ENCODE measurements at regions not wholly inside any gene's neighbourhood (a gene's known extent, or its start where the extent isn't known, plus 50 kb on each side); places are given as distances from the start of the nearest gene placed in this dataset.
"Not testable (repeated sequence)": the region's sequence is repeated elsewhere in the genome, so short reads cannot be mapped to it uniquely, and the experiment has no call there.

DNA sequence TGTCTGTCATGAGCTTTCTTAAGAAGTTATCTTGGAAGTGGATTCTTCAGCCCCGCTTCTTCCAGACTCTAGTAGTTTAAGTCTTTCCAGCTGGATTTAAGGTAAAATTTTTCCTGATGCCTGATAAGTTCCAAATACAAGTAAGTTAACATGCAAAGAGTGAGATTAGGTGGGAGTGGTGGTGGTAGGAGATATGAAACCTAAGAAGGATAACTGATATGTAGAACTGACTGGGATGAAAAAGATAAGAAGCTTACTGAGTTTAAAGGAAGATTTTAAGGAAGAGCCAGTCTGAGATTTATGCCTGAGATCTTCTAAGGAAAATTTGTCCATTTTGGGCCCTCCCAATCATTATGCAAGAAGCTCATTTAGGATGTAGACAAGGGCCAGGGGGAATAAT, 250.9 kb upstream of the SYT10 start:
- no peak for DNase-seq

DNA sequence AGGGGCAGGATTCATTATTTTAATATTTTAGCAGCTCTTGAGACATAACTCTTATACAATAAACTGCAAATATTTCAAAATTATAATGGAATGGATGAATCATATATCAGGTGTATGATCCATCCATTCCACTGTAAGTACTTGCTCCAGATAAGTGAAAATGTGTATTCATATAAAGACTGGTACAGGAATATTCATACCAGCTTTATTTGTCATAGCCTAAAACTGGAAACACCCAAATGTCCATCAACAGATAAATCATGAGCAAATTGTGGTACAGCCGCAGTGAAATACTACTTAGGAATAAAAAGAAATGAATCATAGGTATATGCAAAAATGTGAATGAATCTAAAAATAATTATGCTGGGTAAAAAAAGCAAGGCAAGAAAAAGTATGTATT, 263.6 kb upstream of the SYT10 start:
- DNase-seq, result no peak

DNA sequence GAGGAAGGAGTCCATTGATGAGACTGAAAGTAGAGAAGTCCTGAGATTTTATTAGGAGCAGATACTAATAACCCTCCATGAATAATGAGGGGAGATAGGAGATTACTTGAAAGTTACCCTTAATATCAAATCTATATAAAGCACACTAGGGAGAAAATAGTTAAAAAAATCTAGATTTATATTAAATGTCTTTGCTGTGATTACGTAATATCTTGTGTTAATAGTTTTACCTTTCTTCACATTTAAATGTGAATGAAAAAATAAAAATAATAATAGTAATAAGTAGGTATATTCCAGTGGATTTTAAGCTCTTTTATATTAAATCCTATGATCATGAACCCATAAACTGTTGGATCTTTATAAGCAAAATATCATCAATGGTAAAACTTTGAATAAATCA, 267.3 kb upstream of the SYT10 start:
- no peak for DNase-seq

DNA sequence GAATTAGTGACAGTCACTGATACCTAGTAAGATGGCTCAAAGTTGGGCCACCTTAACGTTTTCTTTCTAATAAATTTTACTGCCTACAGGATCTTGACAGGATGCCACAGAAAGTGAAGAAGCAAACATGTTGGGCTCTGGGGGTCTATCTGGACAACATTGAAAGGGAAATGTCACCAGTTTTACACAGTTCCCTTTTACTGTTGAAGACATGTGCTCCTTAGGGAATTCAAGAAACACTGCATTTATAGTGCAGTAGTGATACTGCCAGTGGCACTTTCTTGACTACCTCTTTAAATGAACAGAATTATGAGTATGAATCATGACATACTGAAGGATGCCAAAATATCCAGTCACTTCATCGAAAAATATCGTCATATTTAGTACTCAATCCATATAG, 269.3 kb upstream of the SYT10 start:
- no peak for DNase-seq

- DNase-seq, result no peak
These were observed 270.9 kb upstream of the SYT10 start for GRCh38 chr12:33710548-33710947.

DNA sequence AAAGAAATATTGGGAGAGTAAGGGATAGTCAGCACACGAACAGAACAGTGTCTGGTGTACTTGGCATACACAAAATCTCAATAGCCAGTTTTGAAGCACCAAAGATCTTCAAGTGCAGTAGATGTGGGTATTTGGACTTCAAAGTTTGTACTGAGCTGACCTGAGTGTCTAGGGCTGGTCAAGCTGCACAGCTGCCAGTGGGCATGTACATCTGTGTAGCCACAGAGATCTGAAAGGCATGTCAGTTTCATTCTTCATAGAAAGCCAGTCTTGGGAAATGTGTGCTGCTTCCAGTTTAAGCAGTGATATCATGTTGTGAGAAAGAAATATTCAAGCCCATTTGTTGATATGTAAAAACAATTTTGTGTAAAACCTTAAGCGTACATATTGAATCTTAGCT, 279.0 kb upstream of the SYT10 start:
- no peak for DNase-seq

- DNase-seq, result no peak
These were observed 281.9 kb upstream of the SYT10 start for GRCh38 chr12:33721561-33721960.

DNA sequence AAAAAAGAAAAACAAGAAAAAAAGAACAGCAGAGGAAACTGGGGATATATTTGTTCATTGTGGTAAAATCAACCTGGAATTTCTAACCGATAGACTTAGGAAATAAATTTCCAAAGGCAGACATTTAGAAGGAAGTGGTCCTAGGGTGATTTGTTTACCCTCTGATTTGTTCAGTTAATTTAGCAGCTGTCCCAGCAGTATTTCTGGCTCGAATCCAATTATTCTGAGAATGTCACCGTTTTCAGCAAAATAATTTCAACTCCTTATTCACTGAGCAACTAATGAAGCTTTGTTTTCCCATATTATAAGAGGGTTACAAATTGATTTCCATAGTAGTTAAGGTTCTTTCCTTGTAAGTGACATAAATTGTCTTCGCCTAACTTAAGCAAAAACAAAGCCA, 285.2 kb upstream of the SYT10 start:
- DNase-seq, result no peak

DNA sequence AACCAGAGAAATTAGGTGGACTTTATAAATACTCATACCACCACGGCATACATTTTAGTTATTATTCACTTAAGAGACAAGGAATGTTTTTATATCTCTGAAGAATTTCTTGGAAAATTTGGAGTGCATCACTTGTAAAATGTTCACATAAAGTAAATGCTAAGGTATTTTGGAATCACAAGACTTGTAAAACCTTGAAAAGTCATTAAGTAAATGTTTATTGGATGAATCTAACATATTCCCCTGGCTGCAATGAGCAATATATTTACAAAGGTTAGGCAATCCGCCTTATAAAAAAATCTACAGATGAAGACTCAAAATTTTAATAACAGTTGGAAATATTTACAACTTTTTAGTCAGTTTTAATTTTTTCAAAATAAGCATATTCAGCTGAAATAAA, 287.4 kb upstream of the ALG10 start:
- DNase-seq, result no peak

- DNase-seq, result no peak
These were observed 269.4 kb upstream of the ALG10 start for GRCh38 chr12:33752854-33753253.

GRCh38 chr12:33757701-33758100, 264.6 kb upstream of the ALG10 start:
- no peak for DNase-seq

DNA sequence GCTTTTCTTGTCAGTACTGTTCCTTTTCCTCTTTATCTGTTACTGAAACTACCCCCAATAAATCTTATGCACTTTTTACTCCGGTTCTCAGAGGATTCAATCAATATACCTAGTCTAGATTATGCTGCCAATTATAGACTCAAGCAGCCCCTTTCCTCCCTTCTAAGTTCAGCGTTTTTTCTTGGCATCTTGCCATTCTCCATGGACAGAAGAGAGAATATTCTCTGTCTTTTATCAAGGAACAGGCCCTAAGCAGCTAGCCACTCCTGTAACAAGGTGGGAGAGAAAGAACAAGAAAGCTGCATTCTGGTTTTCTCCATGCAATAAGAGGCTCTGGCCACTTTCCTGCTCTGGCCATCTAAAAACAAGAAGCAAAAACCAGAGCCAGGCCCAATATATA, 263.0 kb upstream of the ALG10 start:
- DNase-seq, result no peak

DNA sequence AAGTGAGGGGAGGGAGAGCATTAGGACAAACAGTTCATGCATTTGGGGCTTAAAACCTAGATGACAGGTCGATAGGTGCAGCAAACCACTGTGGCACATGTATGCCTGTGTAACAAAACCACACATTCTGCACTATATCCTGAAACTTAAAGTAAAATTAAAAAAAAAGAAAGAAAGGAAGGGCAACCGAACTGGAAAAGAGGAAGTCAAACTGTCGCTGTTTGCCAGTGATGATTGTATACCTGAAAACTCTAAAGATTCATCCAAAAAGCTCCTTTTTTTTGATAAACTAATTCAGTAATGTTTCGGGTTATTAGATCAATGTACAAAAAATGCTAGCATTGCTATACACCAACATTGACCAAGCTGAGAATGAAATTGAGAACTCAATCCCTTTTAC, 259.0 kb upstream of the ALG10 start:
- DNase-seq, result no peak

- no peak for DNase-seq
These were observed 251.6 kb upstream of the ALG10 start for GRCh38 chr12:33770652-33771051.

GRCh38 chr12:33771889-33772288, 250.4 kb upstream of the ALG10 start:
- no peak for DNase-seq

GRCh38 chr12:33773091-33773490, 249.2 kb upstream of the ALG10 start:
- not testable (repeated sequence) for DNase-seq

DNA sequence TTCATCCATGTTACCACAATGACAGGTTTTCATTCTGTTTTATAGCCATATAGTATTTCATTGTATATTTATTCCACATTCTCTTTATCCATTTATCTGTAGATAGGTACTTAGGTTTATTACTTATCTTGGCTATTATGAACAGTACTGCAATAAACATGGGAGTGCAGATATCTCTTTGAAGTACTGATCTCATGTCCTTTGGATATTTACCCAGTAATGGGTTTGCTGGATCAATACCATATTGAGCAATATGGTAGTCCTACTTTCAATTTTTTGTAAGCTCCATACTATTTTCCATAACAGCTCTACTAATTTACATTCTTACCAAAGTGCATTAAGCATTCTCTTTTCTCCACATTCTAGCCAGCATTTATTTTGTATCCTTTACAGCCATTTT, 235.8 kb upstream of the ALG10 start:
- no peak for DNase-seq

DNA sequence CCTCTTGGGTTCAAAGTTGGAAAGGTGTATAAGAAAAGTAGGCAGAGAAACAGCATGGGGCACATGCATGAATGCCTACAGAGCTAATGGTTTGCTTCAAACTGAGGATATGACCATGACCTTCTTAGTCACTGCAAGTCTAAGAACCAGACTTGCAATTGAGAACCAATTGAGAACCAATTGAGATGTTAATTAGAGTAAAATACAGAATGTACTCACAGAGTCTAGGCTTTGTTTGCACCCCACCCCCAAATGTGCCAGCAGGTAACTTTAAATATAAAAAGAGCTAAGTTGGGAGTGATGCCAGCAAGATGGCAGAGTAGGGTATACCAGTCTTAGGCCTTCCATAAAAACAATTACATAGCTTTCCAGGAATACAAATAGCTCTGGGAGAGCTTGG, 227.3 kb upstream of the ALG10 start:
- no peak for DNase-seq

- DNase-seq, result no peak
These were observed 226.8 kb upstream of the ALG10 start for GRCh38 chr12:33795536-33795935.

- no peak for DNase-seq
These were observed 208.8 kb upstream of the ALG10 start for GRCh38 chr12:33813536-33813935.

- no peak for DNase-seq
These were observed 204.6 kb upstream of the ALG10 start for GRCh38 chr12:33817713-33818112.

DNA sequence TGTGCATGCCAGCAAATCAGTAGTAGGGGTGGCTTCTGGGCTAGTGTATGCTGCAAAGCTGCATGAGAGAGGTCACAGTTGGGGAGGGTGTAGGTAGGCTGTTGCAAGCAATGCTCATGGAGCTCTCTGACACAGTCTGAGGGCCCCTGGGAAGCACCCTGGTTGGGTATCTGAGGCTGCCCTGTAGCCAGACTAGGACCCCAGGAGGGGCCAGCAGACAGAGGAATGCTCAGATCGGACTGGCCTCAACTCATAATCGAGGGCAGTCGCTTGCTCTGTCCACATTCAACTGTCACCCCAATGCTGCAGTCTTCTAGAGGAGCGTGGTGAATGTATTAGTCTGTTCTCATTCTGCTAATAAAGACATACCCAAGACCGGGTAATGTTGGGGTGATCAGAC, 204.0 kb upstream of the ALG10 start:
- DNase-seq, result no peak

- no peak for DNase-seq
These were observed 196.9 kb upstream of the ALG10 start for GRCh38 chr12:33825442-33825841.

DNA sequence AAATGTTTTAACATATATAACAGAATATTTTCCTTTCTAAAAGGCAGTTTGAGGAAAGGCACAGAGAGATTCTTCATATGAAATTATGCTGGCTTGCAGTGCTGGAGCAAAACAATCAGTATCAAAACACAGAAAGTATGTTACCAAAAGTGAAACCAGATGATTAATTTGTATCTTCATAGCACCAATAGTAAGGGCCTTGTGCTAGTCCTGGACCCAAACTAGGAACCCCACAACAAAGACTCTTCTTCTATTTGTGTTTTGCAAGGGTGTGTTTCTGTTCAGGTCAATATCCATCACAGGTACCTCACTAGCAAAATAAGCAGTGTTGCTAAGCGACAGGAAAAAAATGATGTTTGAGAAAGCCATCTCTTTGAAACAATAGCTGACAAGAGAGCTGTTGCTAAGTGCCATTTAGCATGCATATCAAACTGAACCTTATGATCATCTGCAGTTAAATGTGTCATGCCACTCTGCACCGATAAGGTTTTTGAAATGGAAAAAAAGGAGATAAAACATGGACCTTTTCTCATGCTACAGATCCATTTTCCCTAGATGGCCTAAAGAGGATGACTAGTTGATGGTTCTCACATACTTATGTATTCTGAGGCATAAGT, 196.2 kb upstream of the ALG10 start:
- DNase-seq, result no peak

DNA sequence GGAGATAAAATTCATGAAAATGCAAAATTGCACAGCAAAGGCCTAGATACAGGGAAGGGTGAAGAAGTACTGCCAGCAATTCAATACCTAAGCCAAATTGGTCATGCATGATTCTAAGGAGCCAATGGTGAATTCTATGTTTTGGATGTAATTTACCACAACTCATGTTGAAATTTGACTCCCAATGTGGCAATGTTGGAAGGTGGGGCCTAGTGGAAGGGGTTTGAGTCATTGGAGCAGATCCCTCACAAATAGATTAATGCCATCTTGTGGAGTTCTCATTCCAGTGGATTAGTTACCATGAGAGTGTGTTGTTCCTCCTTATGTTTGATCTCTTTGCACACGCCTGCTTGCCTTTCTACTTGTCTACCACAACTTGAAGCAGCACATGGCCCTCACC, 194.0 kb upstream of the ALG10 start:
- no peak for DNase-seq

- DNase-seq, result no peak
These were observed 192.2 kb upstream of the ALG10 start for GRCh38 chr12:33830070-33830469.

Measured in fibroblast of skin of right quadriceps (primary cell).